ENCODE measurements at regions not wholly inside any gene's neighbourhood (a gene's known extent, or its start where the extent isn't known, plus 50 kb on each side); places are given as distances from the start of the nearest gene placed in this dataset.

DNA sequence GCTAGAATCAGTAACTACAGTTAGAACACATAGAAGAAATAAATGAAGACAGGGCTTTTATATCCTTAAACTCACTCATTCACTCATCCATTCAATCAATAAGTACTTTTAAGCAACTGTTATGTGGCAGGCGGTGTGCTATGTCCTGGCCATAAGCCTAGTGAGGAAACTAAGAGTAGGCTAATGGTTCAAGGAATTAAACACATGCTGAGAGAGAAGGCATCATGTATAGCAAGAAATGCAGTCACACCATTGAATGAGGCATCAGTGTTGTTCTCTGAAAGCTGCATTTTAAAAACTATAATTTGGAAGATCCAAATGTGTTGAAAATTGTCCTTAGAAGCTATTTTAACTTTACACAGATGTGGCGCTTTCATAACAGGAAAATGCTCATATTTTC is 86.5 kb upstream of the DTNA start:
- no peak for FAIRE-seq
- no peaks in the 10 kb centered on the region for H3K4me1 ChIP-seq (ENCODE audit: control insufficient read depth in 2 of 3, insufficient read depth in 2 of 3, low read depth in 1 of 3, low read length in 3 of 3)
- no peak for DNase-seq
- intact Hi-C loops (cut with DNase I), result no loop called here
- H3K27ac ChIP-seq (ENCODE audit: low read depth in 2 of 2, low read length in 2 of 2), result no peak overlapping the region
- TF ChIP-seq CTCF (IDR thresholded peaks at IDR 0.05; ENCODE audit: borderline replicate concordance, extremely low read depth, insufficient read depth), result no peak
- H3K36me3 ChIP-seq (ENCODE audit: control insufficient read depth in 2 of 3, insufficient read depth in 3 of 3, low read length in 3 of 3), result no peaks in the 10 kb centered on the region
- peaks cover 0 to 5% (median 0%) of the 10 kb centered on the region in 3 donors for H3K9me3 ChIP-seq (ENCODE audit: control insufficient read depth in 2 of 3, insufficient read depth in 1 of 3, low read length in 3 of 3)
- no peak overlapping the region for H3K9ac ChIP-seq (ENCODE audit: low read length in 3 of 3)
- no peak overlapping the region for H3K4me3 ChIP-seq (ENCODE audit: low read length in 3 of 3)
- no peaks in the 10 kb centered on the region for H3K27me3 ChIP-seq (ENCODE audit: control insufficient read depth, insufficient read depth, low read length)

DNA sequence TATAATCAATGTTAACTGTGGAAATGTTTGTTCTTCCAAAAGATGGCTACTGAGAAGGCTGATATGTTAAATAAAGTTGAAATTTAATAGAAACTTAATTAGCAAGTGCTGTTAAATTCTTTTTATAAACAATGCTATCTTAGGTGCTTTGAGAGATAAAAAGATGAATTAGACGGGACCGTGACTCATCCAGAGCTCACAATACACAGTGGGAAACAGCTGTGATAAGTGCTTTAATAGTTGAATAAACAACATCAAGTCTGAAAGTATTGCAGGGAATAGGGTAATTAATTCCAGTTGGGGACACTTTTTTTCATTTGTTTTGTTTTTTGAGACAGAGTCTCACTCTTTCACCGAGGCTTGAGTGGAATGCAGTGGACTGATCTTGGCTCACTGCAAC is 85.5 kb upstream of the DTNA start:
- no peak overlapping the region for H3K9ac ChIP-seq (ENCODE audit: low read length in 3 of 3)
- peaks cover 0 to 5% (median 0%) of the 10 kb centered on the region in 3 donors for H3K9me3 ChIP-seq (ENCODE audit: control insufficient read depth in 2 of 3, insufficient read depth in 1 of 3, low read length in 3 of 3)
- DNase-seq (no peak), FAIRE-seq (no peak)
- no peaks in the 10 kb centered on the region for H3K4me1 ChIP-seq (ENCODE audit: control insufficient read depth in 2 of 3, insufficient read depth in 2 of 3, low read depth in 1 of 3, low read length in 3 of 3)
- H3K36me3 ChIP-seq (ENCODE audit: control insufficient read depth in 2 of 3, insufficient read depth in 3 of 3, low read length in 3 of 3), result no peaks in the 10 kb centered on the region
- no peaks in the 10 kb centered on the region for H3K27me3 ChIP-seq (ENCODE audit: control insufficient read depth, insufficient read depth, low read length)
- H3K27ac ChIP-seq (ENCODE audit: low read depth in 2 of 2, low read length in 2 of 2), result no peak overlapping the region
- TF ChIP-seq CTCF (IDR thresholded peaks at IDR 0.05; ENCODE audit: borderline replicate concordance, extremely low read depth, insufficient read depth), result no peak
- H3K4me3 ChIP-seq (ENCODE audit: low read length in 3 of 3), result no peak overlapping the region
- intact Hi-C loops (cut with DNase I), result no loop called here

DNA sequence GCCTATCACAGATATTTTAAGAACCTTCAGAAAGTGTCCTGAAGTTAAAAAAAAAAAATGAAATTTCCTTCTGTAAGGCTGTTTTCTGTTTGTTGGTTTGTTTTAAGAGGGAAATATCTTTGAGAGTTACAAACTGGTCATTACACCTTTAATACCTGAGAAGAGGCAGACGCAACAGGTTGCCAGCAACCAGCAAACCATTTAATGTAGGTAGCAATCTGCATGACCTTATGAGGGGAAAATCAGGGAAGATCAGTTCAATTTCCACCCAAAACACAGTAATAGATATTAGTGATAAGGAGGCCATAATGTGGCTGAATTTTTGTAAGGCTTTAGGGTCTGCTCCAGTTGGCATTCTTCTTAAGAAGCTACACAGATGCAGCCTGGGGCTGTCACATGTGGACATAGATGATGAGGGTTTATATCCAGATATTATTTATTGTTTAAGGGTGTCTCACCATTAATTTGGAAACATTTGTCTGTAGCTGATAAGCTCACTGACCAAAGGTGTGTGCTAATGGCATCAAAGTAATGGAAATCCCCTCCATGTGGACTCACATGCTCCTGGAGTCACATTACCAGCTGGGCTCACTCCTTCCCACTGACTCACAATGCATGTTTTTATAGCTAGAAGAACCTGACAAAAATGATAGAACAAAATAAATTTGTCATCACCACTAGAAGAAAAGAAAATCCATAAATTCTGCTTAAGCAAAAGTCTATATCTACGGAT is 83.5 kb upstream of the DTNA start:
- Histone ChIP-seq H3K4me1 (ENCODE audit: control insufficient read depth in 2 of 3, insufficient read depth in 2 of 3, low read depth in 1 of 3, low read length in 3 of 3) (no peaks in the 10 kb centered on the region), H3K27ac (ENCODE audit: low read depth in 2 of 2, low read length in 2 of 2) (no peak overlapping the region), H3K9ac (ENCODE audit: low read length in 3 of 3) (no peak overlapping the region), H3K36me3 (ENCODE audit: control insufficient read depth in 2 of 3, insufficient read depth in 3 of 3, low read length in 3 of 3) (no peaks in the 10 kb centered on the region), H3K9me3 (ENCODE audit: control insufficient read depth in 2 of 3, insufficient read depth in 1 of 3, low read length in 3 of 3) (no peaks in the 10 kb centered on the region), H3K27me3 (ENCODE audit: control insufficient read depth, insufficient read depth, low read length) (no peaks in the 10 kb centered on the region), H3K4me3 (ENCODE audit: low read length in 3 of 3) (no peak overlapping the region)
- no peak for FAIRE-seq
- no peak for DNase-seq
- intact Hi-C loops (cut with DNase I), result no loop called here
- TF ChIP-seq CTCF (IDR thresholded peaks at IDR 0.05; ENCODE audit: borderline replicate concordance, extremely low read depth, insufficient read depth), result no peak

All from kidney (tissue), 13 donors.